IMR-90 (cell line): ENCODE measurements at regions not wholly inside any gene's neighbourhood (a gene's known extent, or its start where the extent isn't known, plus 50 kb on each side); places are given as distances from the start of the nearest gene placed in this dataset.

Experiments used
- CHD1 ChIP-seq: IDR thresholded peaks from 2 replicates; pipeline ENCODE4 v1.6.1; 2012; ENCODE audit warnings: low read depth, low read length, improper control_type of control experiment
- MAFK ChIP-seq: IDR thresholded peaks from 2 replicates; pipeline ENCODE4 v1.6.1; 2012; ENCODE audit warnings: low read depth, low read length, improper control_type of control experiment
- MAZ ChIP-seq: IDR thresholded peaks from 2 replicates; pipeline ENCODE4 v1.6.1; 2012; ENCODE audit warnings: low read depth, mild to moderate bottlenecking, low read length, improper control_type of control experiment, moderate library complexity, borderline replicate concordance
- MXI1 ChIP-seq: IDR thresholded peaks from 2 replicates; pipeline ENCODE4 v1.6.1; 2012; ENCODE audit warnings: low read depth, mild to moderate bottlenecking, low read length, moderate library complexity, borderline replicate concordance
- NFE2L2 ChIP-seq: fragments of 150-350 bp; IDR thresholded peaks from 2 replicates; pipeline ENCODE4 v1.6.1; 2016; ENCODE audit warnings: low read depth, mild to moderate bottlenecking, low read length
- POLR2A ChIP-seq: IDR thresholded peaks from 2 replicates; pipeline ENCODE4 v1.6.1; 2012; ENCODE audit warnings: mild to moderate bottlenecking, low read depth, low read length
- RAD21 ChIP-seq: IDR thresholded peaks from 2 replicates; pipeline ENCODE4 v1.6.1; 2012; ENCODE audit warnings: low read length, improper control_type of control experiment
- RCOR1 ChIP-seq: IDR thresholded peaks from 2 replicates; pipeline ENCODE4 v1.6.1; 2012; ENCODE audit warnings: mild to moderate bottlenecking, low read length, improper control_type of control experiment; ENCODE audit not compliant: insufficient replicate concordance
- SMC3 ChIP-seq: fragments of 150-350 bp; IDR thresholded peaks from 2 replicates; pipeline ENCODE4 v1.6.1; 2016; ENCODE audit warnings: low read depth, mild to moderate bottlenecking, antibody characterized with exemption, low read length, moderate library complexity
- TF ChIP-seq, protein P1 (sequence below): conservative IDR thresholded peaks from 2 replicates; pipeline ENCODE4 v1.5.1; 2012; ENCODE audit warnings: mild to moderate bottlenecking, low read depth, low read length, improper control_type of control experiment
- TF ChIP-seq, protein P2 (sequence below): fragments of 150-350 bp; IDR thresholded peaks from 2 replicates; pipeline ENCODE4 v1.6.1; 2017; ENCODE audit warnings: mild to moderate bottlenecking, antibody characterized with exemption, low read length, low read depth

DNA sequence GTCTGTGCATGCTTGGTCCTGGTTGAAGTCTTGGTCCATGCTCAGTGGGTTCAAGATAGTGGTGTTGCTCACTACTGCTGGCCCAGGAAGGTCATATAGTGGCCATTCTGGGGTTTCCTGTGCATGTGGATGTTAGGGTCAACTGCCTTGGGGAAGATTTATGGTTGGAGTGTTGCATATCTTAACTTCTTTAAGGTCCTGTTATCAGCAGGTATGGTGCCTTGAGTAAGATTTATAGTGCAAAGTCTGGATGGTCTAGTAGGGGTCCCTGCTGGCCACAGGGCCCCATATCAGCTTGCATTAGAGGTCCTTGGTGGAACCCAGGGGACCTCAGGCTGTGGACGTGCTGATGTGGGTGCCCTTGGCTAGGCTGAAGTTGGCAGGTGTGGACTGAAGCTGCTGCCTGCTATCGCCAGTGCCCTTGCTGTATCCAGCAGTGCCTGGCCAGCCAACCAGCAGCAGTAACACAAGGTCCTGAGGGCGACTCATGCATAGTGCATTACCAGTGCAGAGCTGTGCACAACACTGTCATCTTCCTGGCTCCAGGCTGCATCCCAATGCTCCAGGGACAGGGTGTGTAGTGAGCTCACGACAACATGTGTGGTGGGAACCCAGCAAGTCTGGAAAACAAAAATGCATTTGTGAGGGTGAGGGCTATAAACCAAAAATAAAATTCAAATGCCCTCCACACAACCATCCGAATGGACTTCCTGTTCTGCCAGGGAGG is 61.0 kb downstream of the BEX3 start:
- no peak for TF ChIP-seq CHD1
- no peak for TF ChIP-seq RAD21
- no peak for TF ChIP-seq SMC3
- TF ChIP-seq, protein P1, sequence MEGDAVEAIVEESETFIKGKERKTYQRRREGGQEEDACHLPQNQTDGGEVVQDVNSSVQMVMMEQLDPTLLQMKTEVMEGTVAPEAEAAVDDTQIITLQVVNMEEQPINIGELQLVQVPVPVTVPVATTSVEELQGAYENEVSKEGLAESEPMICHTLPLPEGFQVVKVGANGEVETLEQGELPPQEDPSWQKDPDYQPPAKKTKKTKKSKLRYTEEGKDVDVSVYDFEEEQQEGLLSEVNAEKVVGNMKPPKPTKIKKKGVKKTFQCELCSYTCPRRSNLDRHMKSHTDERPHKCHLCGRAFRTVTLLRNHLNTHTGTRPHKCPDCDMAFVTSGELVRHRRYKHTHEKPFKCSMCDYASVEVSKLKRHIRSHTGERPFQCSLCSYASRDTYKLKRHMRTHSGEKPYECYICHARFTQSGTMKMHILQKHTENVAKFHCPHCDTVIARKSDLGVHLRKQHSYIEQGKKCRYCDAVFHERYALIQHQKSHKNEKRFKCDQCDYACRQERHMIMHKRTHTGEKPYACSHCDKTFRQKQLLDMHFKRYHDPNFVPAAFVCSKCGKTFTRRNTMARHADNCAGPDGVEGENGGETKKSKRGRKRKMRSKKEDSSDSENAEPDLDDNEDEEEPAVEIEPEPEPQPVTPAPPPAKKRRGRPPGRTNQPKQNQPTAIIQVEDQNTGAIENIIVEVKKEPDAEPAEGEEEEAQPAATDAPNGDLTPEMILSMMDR: no peak
- TF ChIP-seq, protein P2, sequence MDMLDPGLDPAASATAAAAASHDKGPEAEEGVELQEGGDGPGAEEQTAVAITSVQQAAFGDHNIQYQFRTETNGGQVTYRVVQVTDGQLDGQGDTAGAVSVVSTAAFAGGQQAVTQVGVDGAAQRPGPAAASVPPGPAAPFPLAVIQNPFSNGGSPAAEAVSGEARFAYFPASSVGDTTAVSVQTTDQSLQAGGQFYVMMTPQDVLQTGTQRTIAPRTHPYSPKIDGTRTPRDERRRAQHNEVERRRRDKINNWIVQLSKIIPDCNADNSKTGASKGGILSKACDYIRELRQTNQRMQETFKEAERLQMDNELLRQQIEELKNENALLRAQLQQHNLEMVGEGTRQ: no peak
- no peak for TF ChIP-seq MXI1
- no peak for TF ChIP-seq MAZ
- no peak for TF ChIP-seq POLR2A
- no peak for TF ChIP-seq MAFK
- TF ChIP-seq NFE2L2: no peak
- no peak for TF ChIP-seq RCOR1
